SU-DHL-6 (cell line): ENCODE measurements at regions not wholly inside any gene's neighbourhood (a gene's known extent, or its start where the extent isn't known, plus 50 kb on each side); places are given as distances from the start of the nearest gene placed in this dataset.

Source experiments
- H2AFZ ChIP-seq: fragments of 200-600 bp; sonication (generic); 2 replicates; pipeline ENCODE4 v1.6.1; 2014; ENCODE audit warnings: low read depth, mild to moderate bottlenecking, moderate library complexity, mixed read lengths, antibody characterized with exemption, low read length; ENCODE audit not compliant: severe bottlenecking
- H3F3A ChIP-seq: fragments of 200-600 bp; shearing (Covaris generic); 2 replicates; pipeline ENCODE4 v1.6.0; 2016; ENCODE audit warnings: antibody characterized with exemption, mild to moderate bottlenecking; ENCODE audit not compliant: insufficient read depth
- H3K27ac ChIP-seq: fragments of 200-600 bp; sonication (generic); 2 replicates; pipeline ENCODE4 v1.5.1; 2016; ENCODE audit warnings: low read depth, mild to moderate bottlenecking, low read length, moderate library complexity, mixed read lengths
- H3K27me3 ChIP-seq: fragments of 200-600 bp; sonication (generic), shearing (Covaris generic); 2 replicates; pipeline ENCODE4 v1.6.0; 2014; ENCODE audit warnings: mild to moderate bottlenecking, low read length
- H3K36me3 ChIP-seq: fragments of 200-600 bp; sonication (generic); 2 replicates; pipeline ENCODE4 v1.6.1; 2014; ENCODE audit warnings: mild to moderate bottlenecking, low read length, mixed read lengths
- H3K4me2 ChIP-seq: fragments of 300-600, 200-600 bp; shearing (Covaris generic), sonication (generic); 2 replicates; pipeline ENCODE4 v1.6.0; 2014; ENCODE audit warnings: low read length, low read depth, mild to moderate bottlenecking; ENCODE audit not compliant: poor library complexity, severe bottlenecking
- H3K4me3 ChIP-seq: fragments of 200-600 bp; sonication (generic); 2 replicates; pipeline ENCODE4 v1.5.1; 2014; ENCODE audit warnings: antibody characterized with exemption, low read length, mild to moderate bottlenecking, mixed read lengths; ENCODE audit not compliant: insufficient read depth, poor library complexity, severe bottlenecking
- H3K79me2 ChIP-seq: fragments of 200-600 bp; sonication (generic); 2 replicates; pipeline ENCODE4 v1.6.1; 2014; ENCODE audit warnings: mild to moderate bottlenecking, low read length, moderate library complexity; ENCODE audit not compliant: insufficient read depth
- H3K9ac ChIP-seq: fragments of 200-600 bp; sonication (generic); 2 replicates; pipeline ENCODE4 v1.7.0; 2014; ENCODE audit warnings: mild to moderate bottlenecking, low read length
- H3K9me2 ChIP-seq: fragments of 200-600 bp; sonication (generic); replicated peaks from 2 replicates; pipeline ENCODE4 v1.6.1; 2014; ENCODE audit warnings: low read length; ENCODE audit not compliant: insufficient read depth
- H3K9me3 ChIP-seq: fragments of 200-600 bp; sonication (generic); 2 replicates; pipeline ENCODE4 v1.6.1; 2014; ENCODE audit warnings: low read length, mixed read lengths; ENCODE audit not compliant: insufficient read depth
- H4K20me1 ChIP-seq: fragments of 200-600 bp; sonication (generic); 2 replicates; pipeline ENCODE4 v1.6.1; 2014; ENCODE audit warnings: low read depth, mild to moderate bottlenecking, antibody characterized with exemption, low read length, moderate library complexity, mixed read lengths
- CTCF ChIP-seq: fragments of 200-600 bp; sonication (generic); IDR thresholded peaks from one replicate; pipeline ENCODE4 v1.5.1; 2017; ENCODE audit warnings: antibody characterized with exemption, mild to moderate bottlenecking, low read length, moderate library complexity; ENCODE audit not compliant: insufficient read depth, poor library complexity, severe bottlenecking
- EZH2phosphoT487 ChIP-seq: fragments of 200-600 bp; sonication (generic), shearing (Covaris generic); conservative IDR thresholded peaks from 2 replicates; pipeline ENCODE4 v1.6.1; 2018; ENCODE audit warnings: mild to moderate bottlenecking, antibody characterized with exemption, low read length, moderate library complexity, mixed read lengths

- Histone ChIP-seq H3K27me3 (no peaks in the 10 kb centered on the region), H3K4me3 (no peak overlapping the region), H3K9me2 (no peaks in the 10 kb centered on the region), H3K9me3 (no peaks in the 10 kb centered on the region), H4K20me1 (no peaks in the 10 kb centered on the region), H3K36me3 (no peaks in the 10 kb centered on the region), H3K9ac (no peak overlapping the region), H3K4me2 (no peak overlapping the region), H3K79me2 (no peaks in the 10 kb centered on the region), H3K27ac (no peak overlapping the region), H2AFZ (no peak overlapping the region), H3F3A (no peaks in the 10 kb centered on the region)
- no peak for TF ChIP-seq EZH2phosphoT487
- TF ChIP-seq CTCF, result no peak
Measured at GRCh38 chr13:31674051-31674450, 65.3 kb upstream of the RXFP2 start.

GRCh38 chr13:31675440-31675953, 63.8 kb upstream of the RXFP2 start:
- no peak overlapping the region for H3K27ac ChIP-seq
- H3K36me3 ChIP-seq, result no peaks in the 10 kb centered on the region
- no peaks in the 10 kb centered on the region for H3F3A ChIP-seq
- no peak for TF ChIP-seq EZH2phosphoT487
- TF ChIP-seq CTCF, result no peak
- H3K4me2 ChIP-seq, result no peak overlapping the region
- H3K79me2 ChIP-seq, result no peaks in the 10 kb centered on the region
- no peak overlapping the region for H3K4me3 ChIP-seq
- no peaks in the 10 kb centered on the region for H4K20me1 ChIP-seq
- H3K27me3 ChIP-seq, result no peaks in the 10 kb centered on the region
- no peak overlapping the region for H3K9ac ChIP-seq
- no peaks in the 10 kb centered on the region for H3K9me2 ChIP-seq
- no peak overlapping the region for H2AFZ ChIP-seq
- no peaks in the 10 kb centered on the region for H3K9me3 ChIP-seq

GRCh38 chr13:31681133-31681532, 58.2 kb upstream of the RXFP2 start:
- Histone ChIP-seq H3F3A (no peaks in the 10 kb centered on the region), H3K4me3 (no peak overlapping the region), H3K79me2 (no peaks in the 10 kb centered on the region), H3K36me3 (no peaks in the 10 kb centered on the region), H3K9me2 (no peaks in the 10 kb centered on the region), H3K4me2 (no peak overlapping the region), H4K20me1 (no peaks in the 10 kb centered on the region), H3K9ac (no peak overlapping the region), H3K9me3 (no peaks in the 10 kb centered on the region), H2AFZ (no peak overlapping the region), H3K27ac (no peak overlapping the region), H3K27me3 (no peaks in the 10 kb centered on the region)
- TF ChIP-seq CTCF (no peak), EZH2phosphoT487 (no peak)

GRCh38 chr13:31684466-31684865, 54.9 kb upstream of the RXFP2 start:
- Histone ChIP-seq H2AFZ (no peak overlapping the region), H4K20me1 (no peaks in the 10 kb centered on the region), H3K9me2 (no peaks in the 10 kb centered on the region; the same call in 1 of the 2 replicates), H3K36me3 (no peaks in the 10 kb centered on the region), H3K27ac (no peak overlapping the region), H3K4me2 (no peak overlapping the region), H3K27me3 (no peaks in the 10 kb centered on the region), H3K9ac (no peak overlapping the region), H3F3A (no peaks in the 10 kb centered on the region), H3K79me2 (no peaks in the 10 kb centered on the region), H3K9me3 (no peaks in the 10 kb centered on the region), H3K4me3 (no peak overlapping the region)
- no peak for TF ChIP-seq EZH2phosphoT487
- TF ChIP-seq CTCF, result no peak
